HPDE6-E6E7 (cell line): ENCODE measurements at regions not wholly inside any gene's neighbourhood (a gene's known extent, or its start where the extent isn't known, plus 50 kb on each side); places are given as distances from the start of the nearest gene placed in this dataset.
"Not testable (repeated sequence)": the region's sequence is repeated elsewhere in the genome, so short reads cannot be mapped to it uniquely, and the experiment has no call there.

Experiments used
- DNase-seq: peaks from one replicate; pipeline ENCODE4 v3.0.0; 2011; ENCODE audit warnings: missing footprints; ENCODE audit errors: extremely low spot score

- DNase-seq = no peak
Observed at GRCh38 chr6:37580176-37580955, 80.7 kb upstream of the CCDC167 start.

- no peak for DNase-seq
Observed at GRCh38 chr6:37579444-37580067, 79.9 kb upstream of the CCDC167 start.

GRCh38 chr6:37578104-37578503 lies 78.4 kb upstream of the CCDC167 start:
- DNase-seq = no peak

GRCh38 chr6:37576336-37576737 lies 76.6 kb upstream of the CCDC167 start:
- peak; percentile 89 for DNase-seq

DNA sequence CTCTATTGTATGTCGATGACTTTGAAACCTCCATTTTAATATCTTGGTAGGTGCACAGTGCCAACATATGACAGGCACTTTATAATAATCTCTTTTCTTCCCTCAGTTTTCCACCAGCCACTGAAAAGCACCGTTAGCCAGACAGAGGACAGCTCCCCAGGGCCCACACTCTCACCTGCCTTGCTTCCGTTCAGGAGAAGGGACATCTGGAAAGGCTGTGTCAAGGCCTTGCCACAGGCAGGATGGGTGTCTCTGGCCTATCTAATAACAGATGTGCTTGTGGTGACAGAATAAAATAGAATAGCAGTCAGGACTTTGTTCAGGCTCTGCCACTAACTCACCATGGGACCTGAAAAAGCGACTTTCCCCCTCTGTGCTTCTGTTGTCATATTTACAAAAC lies 75.5 kb upstream of the CCDC167 start:
- DNase-seq = no peak

DNA sequence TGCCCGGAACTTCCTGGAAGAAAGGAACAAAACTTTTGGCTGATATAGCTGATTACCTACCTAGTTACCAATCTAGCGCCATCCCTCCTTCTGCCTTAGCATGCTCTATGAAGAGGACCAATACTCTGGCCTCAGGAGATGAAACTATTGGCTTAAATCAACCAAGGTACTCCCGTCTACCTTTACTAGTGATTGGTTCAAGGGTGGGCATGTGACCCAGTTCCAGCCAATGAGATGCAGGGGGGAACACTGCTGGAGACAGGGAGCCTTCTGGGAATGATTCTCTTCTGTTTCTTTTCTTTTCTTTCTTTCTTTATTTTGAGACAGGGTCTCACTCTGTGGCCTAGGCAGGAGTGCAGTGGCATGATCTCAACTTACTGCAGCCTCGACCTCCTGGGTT lies 72.6 kb upstream of the CCDC167 start:
- no peak for DNase-seq

GRCh38 chr6:37570482-37571133 lies 70.9 kb upstream of the CCDC167 start:
- DNase-seq = no peak

DNA sequence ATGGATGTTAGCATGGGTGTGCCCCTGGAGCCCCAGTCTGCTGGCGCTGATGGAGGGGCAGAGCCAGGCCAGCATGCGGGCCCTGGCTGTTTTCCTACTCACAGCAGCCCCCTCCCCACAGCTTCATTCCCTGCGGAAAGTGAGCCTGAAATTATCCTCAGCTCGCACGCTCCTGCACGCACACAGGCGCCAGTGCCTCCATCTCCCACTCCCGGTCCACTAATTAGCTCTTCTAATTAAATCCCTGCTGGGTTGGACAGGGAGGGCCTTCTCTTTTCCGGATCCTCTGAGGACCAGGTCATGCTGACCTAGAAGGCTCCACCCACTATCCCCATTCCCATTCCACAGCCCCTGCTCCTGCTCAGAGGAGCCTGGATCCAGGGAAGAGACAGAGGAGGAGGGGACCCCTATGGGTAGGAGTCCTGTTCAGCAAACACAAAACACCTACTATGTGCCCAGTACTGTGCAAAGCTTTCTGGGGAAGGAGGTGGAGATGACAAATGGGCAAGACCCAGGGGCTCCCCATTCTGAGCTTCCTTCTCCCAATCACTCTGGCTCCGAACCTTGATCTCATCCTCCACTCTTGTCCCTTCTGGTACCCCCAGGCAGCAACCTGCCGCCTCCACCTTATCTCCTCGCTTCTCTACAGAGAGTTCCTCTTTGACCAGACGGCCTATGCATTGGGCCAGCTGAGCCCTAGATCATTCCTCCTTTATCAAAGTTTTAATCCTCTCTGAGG lies 70.2 kb upstream of the CCDC167 start:
- no peak for DNase-seq

GRCh38 chr6:37569317-37569716 lies 69.6 kb upstream of the CCDC167 start:
- no peak for DNase-seq

DNA sequence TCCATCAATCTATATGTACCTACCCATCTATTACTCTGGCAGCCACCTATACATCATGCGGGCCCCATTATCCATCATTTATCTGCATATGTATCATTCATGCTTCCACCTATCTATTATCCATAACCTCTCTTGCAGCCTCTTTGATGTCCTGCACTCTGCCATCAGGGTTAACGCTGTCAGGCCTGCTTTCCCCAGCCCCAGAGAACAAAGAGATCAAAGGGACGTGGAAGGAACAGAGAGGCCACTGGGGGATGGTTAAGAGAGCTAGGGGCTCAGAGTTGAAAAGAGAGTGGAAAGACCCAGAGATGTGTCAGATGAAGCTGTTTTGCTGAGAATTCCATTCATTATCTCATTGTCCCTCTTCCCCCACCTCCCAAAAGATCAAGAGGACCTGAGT lies 67.3 kb upstream of the CCDC167 start:
- no peak for DNase-seq

DNA sequence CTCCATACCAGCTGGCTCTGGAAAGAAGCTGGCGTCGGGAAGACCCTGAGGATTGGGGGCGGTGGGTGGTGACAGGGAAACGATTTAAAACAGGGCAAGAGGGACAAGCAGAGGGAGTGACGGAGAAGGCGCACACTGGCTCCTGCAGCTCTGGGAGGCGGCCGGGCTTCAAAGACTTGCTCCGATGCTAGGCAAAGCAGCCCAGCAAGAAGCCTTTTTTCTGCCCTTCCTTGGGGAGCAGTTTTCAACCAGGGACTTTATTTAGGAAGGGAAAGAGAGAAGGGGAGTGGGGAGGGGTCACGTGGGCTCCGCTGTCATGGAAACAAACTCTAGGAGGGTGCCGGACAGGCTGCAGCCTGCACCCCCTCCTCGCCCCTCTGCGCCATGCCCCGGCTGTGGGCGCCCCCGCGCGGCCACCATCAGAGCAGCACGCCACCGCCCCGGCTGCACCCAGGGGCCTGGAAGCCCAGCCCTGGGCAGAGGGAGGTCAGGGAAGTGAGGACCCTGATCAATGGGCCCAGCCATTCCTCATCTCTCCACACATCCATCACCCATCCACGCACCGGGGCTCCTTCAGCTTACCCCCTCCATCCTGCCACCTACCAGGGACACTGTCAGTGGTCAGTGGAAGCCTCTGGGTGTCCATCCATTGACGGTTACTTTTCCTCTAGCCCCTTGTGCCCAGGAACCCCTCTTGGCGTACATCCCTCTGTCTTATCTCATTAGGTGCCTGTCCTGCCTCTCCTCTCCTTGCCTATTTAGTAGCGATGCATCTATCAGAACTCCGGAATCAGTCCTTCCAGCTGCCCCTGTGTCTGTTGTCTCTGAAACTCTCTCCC lies 66.6 kb upstream of the CCDC167 start:
- DNase-seq = peak; percentile 58

DNA sequence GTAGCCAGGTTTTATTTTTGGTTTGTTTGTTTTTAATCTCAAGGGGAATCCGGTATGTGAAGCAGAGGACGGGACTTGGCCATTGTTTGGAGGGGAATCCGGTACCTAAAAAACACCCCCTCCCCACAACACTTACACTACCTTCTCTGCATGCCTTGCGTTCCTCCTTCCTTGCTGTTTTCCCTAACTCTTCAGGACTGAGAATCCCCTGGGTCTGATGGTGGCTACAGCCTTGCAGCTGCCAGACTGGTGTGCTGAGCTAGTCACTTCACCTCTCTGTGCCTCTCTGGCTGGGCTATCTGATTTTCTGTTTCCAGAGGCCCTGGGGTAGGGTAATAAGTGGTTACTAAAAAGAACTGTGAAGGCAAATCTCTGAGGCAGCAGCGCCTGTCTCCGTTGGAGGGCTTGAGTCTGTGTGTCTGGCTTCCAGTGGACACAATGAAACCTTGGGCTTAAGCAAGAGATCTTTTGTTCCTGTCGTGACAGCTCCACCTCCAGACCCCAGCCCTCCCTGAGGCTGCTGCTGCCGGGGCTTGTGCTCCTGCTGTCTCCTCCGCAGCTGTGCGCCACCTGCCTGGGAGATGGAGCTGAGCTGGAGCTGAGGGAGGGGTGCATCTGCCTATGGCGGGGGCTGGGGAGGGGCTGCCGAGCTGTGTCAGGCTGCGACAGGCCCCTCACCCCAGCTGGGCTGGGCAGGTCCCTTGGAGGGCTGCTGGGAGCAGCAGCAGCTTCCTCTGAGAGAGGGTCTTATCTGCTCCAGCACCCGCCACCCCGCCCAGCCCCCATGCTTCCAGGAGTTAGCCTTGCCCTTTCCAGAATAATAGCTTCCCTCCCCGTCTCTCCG lies 65.8 kb upstream of the CCDC167 start:
- no peak for DNase-seq

DNA sequence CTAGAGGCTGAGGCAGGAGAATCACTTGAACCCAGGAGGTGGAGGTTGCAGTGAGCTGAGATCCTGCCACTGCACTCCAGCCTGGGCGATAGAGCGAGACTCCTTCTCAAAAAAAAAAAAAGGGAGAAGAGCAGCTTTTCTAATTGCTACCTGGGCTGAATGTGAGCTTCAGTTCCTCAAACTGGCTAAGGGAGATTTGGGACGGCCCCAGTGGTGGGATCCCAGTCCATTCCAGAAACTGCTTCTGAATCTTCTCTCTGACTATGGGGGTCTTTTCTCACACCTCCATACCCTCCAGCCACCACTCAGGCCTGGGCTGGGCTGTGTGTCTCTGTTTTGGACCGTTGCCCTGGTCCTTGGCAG lies 63.2 kb upstream of the CCDC167 start:
- not testable (repeated sequence) for DNase-seq

DNA sequence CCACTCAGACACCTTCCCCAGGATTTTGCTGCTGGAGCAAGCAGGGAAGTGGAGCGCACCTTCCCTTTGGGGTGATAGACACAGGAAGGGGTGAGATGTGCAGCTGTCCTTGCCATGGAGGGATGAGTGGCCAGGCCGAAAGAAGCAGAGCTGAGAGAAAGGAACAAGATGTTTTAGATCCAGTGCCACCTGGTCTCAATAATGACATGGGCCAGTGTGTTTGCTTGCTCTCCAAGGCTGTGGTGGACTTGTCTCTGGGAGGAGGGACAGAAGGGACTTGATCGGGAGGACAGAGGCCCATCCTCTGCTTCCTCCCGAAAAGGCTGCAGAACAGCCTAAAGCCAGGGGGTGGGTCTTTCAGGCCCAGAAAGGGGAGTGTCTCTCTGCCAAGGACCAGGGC lies 61.7 kb upstream of the CCDC167 start:
- DNase-seq = no peak

DNA sequence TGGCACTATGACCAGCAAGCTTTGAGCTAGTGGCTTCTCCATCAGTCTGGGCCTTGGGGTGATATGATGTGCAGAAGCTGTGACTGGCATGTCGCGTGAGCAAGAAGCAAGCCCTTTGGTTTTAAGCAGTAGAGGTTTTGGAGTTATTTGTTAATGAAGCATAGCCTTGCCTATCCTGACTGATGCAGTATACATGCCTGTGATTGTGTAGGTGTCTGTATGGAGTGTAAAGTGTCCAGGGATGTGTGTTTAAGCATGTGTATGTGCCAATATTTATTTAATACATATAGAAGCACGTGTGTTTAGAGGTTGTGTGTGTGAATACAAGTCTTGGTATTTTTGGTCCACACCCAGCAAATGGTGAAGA lies 61.0 kb upstream of the CCDC167 start:
- DNase-seq = no peak

DNA sequence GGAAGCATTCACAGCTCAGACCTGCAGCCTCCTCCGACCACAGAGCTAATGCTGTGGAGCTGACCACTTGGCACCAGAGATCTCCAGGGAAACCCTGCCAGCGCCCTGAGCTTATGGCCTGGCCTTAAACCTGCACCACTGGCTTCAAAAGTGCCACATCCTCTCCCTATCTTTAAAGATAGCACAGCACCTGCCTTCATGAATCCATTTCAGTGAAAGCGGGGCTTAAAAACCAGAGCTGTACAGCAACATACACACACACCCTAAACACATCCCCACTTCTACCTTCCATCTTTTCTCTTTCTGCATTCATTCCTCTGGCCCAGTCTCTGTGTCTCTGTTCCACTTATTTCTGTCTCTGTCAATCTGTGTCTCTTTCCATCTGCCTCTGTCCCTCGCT lies 59.8 kb upstream of the CCDC167 start:
- DNase-seq = no peak

GRCh38 chr6:37559050-37559449 lies 59.4 kb upstream of the CCDC167 start:
- DNase-seq = no peak

DNA sequence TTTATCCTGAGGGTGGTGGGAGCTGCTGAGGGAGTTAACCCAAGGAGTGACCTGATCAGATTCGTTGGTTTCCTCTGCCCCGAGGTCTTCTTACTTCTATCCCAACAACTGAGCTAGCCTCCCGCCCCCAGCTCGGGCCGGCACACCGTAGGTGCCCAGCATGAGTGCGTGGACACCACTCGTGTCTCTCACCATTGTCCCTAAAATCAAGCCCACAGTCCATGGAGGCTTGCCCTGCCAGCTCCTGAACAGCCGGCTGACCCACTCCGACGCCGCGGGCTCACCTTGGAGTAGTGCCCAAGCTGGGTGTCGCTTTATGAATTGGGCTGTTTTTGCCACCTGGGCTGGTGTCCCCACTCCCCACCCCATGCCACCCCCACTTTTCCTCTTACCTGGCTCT lies 59.0 kb upstream of the CCDC167 start:
- DNase-seq = no peak

DNA sequence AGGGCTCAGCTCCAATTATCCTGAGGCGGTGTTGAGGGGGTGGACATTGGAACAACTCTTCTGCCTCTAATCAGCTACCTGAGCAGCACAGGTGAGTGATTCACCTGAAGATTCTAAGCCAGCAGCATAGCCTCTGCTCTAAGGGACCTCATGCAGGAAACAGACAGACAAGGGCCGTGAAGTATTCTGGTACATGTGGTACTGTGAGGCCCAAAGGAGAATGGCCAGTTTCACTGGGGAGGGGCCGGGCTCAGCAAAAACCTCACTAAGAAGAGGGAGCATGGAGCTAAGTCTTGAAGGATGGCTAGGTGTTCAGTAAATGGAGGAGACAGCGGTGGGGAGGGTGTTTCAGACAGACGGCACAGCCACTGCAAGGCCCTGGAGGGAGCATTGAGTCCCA lies 58.5 kb upstream of the CCDC167 start:
- no peak for DNase-seq

- no peak for DNase-seq
Observed at GRCh38 chr6:37557645-37558114, 58.0 kb upstream of the CCDC167 start.
